Stimulated activated naive CD8-positive, alpha-beta T cell treated with anti-CD3 and anti-CD28 coated beads, Interleukin-15, Interleukin-2, amounts not matched to agents 100 ng/mL and 50 ng/mL, for 24 hours (primary cell): ENCODE measurements at regions not wholly inside any gene's neighbourhood (a gene's known extent, or its start where the extent isn't known, plus 50 kb on each side); places are given as distances from the start of the nearest gene placed in this dataset.

Experiments used
- H3K27ac Mint-ChIP-seq: one replicate; pipeline ENCODE4 v1.8.0; 2021; ENCODE audit warnings: mild to moderate bottlenecking, mixed read lengths
- H3K27me3 Mint-ChIP-seq: one replicate; pipeline ENCODE4 v1.8.0; 2021; ENCODE audit warnings: mixed read lengths
- H3K36me3 Mint-ChIP-seq: one replicate; pipeline ENCODE4 v1.8.0; 2021; ENCODE audit warnings: low read depth, mixed read lengths
- H3K4me1 Mint-ChIP-seq: one replicate; pipeline ENCODE4 v1.8.0; 2021; ENCODE audit warnings: low read depth, mixed read lengths
- H3K4me3 Mint-ChIP-seq: one replicate; pipeline ENCODE4 v1.8.0; 2021; ENCODE audit warnings: mild to moderate bottlenecking, mixed read lengths
- H3K9me3 Mint-ChIP-seq: one replicate; pipeline ENCODE4 v1.8.0; 2021; ENCODE audit warnings: mixed read lengths

DNA sequence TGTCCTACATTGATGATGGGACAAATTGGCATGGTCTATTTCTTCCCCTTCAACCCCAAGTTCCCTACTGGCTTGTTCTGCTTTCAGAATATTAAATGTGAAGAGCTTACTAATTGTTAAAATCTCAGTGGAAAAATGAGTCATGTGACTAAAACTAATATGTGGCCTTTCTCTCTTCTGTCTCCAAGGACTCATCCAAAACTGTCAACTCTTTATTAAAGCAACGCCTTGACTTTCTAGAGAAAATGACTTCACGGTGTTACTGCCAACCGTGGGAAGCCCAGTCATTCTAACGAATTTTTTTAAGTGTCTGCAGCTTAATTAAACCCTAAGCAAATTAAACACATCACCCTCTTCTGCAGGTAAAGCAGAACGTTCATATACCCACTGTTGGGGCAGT, 431.6 kb downstream of the DTWD2 start:
- Mint-ChIP-seq H3K36me3 (no peaks in the 10 kb centered on the region), H3K9me3 (no peaks in the 10 kb centered on the region), H3K27ac (no peak overlapping the region), H3K27me3 (no peaks in the 10 kb centered on the region), H3K4me1 (no peaks in the 10 kb centered on the region), H3K4me3 (no peak overlapping the region)

DNA sequence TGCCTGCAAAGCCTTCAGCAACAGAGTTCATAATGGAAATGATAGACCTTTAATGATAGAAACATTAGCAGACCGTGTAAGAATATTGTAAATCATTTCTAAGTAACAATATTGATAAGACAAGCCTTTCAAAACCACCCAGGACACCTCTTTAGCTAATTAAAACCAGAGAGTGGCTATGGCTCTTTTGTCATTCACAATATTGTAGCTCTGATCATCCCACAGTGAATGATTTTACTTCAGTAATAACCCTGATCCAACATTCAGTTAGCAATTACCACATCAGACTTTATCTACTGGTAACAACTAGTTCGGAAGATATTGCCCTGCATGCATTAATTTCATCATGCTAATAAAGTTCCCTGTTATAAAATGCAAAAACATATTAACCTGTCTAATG, 432.6 kb downstream of the DTWD2 start:
- Mint-ChIP-seq H3K4me1 (no peaks in the 10 kb centered on the region), H3K4me3 (no peak overlapping the region), H3K36me3 (no peaks in the 10 kb centered on the region), H3K27ac (no peak overlapping the region), H3K27me3 (no peaks in the 10 kb centered on the region), H3K9me3 (no peaks in the 10 kb centered on the region)

GRCh38 chr5:118554981-118555380, 433.4 kb downstream of the DTWD2 start:
- Mint-ChIP-seq H3K9me3 (no peaks in the 10 kb centered on the region), H3K4me3 (no peak overlapping the region), H3K4me1 (no peaks in the 10 kb centered on the region)

DNA sequence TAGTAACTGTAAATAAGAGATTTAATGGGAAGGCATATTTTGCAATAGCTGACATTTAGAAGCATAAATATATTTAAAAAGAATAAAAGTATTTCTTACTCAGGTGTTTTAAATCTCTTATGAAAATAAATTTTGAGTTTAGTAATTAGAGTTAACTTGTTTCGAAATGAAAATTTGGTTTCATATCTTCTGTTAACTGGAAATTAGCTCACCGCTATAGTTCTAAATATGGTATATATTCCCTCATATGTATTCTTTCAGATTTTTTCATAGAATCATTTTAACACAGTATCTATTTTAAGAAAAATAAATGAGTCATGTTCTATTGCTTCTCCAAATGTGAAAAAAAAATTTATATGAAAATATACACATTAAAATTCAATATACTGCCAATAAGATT, 434.1 kb downstream of the DTWD2 start:
- H3K4me3 Mint-ChIP-seq = no peak overlapping the region
- H3K27me3 Mint-ChIP-seq = no peaks in the 10 kb centered on the region
- H3K4me1 Mint-ChIP-seq = no peaks in the 10 kb centered on the region
- H3K9me3 Mint-ChIP-seq = no peaks in the 10 kb centered on the region
- no peaks in the 10 kb centered on the region for H3K36me3 Mint-ChIP-seq
- no peak overlapping the region for H3K27ac Mint-ChIP-seq

More at GRCh38 chr5:118554981-118555380, 433.4 kb downstream of the DTWD2 start:
- Mint-ChIP-seq H3K36me3 (no peaks in the 10 kb centered on the region), H3K27ac (no peak overlapping the region), H3K27me3 (no peaks in the 10 kb centered on the region)

DNA sequence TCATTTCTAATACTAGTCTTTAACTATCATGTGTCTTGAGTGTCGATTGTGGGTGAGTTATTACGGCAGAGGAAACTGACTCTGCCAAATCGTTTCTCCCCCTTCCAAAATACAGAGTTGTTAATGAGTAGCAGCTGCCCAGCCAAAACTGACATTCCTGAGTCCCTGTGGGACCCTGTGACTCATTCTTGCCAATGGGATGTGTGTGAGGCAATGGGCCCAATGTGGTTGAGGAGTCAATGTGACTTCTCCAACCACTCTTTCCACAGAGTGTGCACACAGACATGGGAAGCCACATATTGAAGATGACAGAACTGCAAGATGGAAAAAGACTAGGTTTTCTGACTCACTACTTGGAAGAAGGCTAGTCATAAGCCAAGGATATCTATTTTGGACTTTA, 434.7 kb downstream of the DTWD2 start:
- Mint-ChIP-seq H3K27ac (no peak overlapping the region), H3K36me3 (no peaks in the 10 kb centered on the region), H3K4me1 (no peaks in the 10 kb centered on the region), H3K27me3 (no peaks in the 10 kb centered on the region), H3K4me3 (no peak overlapping the region), H3K9me3 (no peaks in the 10 kb centered on the region)

GRCh38 chr5:118552731-118553360, 435.5 kb downstream of the DTWD2 start:
- H3K4me1 Mint-ChIP-seq = no peaks in the 10 kb centered on the region
- H3K9me3 Mint-ChIP-seq = no peaks in the 10 kb centered on the region
- H3K27ac Mint-ChIP-seq = no peak overlapping the region
- no peak overlapping the region for H3K4me3 Mint-ChIP-seq
- H3K36me3 Mint-ChIP-seq = no peaks in the 10 kb centered on the region
- H3K27me3 Mint-ChIP-seq = no peaks in the 10 kb centered on the region

DNA sequence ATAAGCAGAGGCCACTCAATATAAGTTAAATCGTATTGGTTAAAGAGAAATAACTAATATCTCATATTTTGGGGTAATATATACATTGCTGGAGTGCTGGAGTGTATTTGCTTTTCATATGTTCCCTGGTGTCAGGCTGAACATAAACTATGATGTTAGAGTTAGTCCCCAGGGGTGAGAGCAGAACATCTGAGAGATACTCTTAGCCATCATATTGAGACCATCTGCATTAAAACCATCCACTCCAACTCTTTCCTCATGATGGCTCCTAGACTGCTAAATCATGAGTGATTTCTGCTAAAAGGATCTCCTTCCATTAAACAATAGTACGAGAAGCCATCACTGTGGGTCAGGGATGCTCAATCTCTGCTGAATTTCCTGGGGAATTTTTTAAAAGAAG, 436.2 kb downstream of the DTWD2 start:
- Mint-ChIP-seq H3K36me3 (no peaks in the 10 kb centered on the region), H3K4me1 (no peaks in the 10 kb centered on the region), H3K4me3 (no peak overlapping the region), H3K27me3 (no peaks in the 10 kb centered on the region), H3K9me3 (no peaks in the 10 kb centered on the region), H3K27ac (no peak overlapping the region)

GRCh38 chr5:118551716-118552115, 436.6 kb downstream of the DTWD2 start:
- H3K27me3 Mint-ChIP-seq = no peaks in the 10 kb centered on the region
- H3K4me1 Mint-ChIP-seq = no peaks in the 10 kb centered on the region
- no peak overlapping the region for H3K4me3 Mint-ChIP-seq
- no peaks in the 10 kb centered on the region for H3K36me3 Mint-ChIP-seq
- H3K9me3 Mint-ChIP-seq = no peaks in the 10 kb centered on the region
- H3K27ac Mint-ChIP-seq = no peak overlapping the region

GRCh38 chr5:118551031-118551430, 437.3 kb downstream of the DTWD2 start:
- no peak overlapping the region for H3K27ac Mint-ChIP-seq
- H3K4me1 Mint-ChIP-seq = no peaks in the 10 kb centered on the region
- H3K36me3 Mint-ChIP-seq = no peaks in the 10 kb centered on the region
- H3K4me3 Mint-ChIP-seq = no peak overlapping the region
- no peaks in the 10 kb centered on the region for H3K9me3 Mint-ChIP-seq
- H3K27me3 Mint-ChIP-seq = no peaks in the 10 kb centered on the region

DNA sequence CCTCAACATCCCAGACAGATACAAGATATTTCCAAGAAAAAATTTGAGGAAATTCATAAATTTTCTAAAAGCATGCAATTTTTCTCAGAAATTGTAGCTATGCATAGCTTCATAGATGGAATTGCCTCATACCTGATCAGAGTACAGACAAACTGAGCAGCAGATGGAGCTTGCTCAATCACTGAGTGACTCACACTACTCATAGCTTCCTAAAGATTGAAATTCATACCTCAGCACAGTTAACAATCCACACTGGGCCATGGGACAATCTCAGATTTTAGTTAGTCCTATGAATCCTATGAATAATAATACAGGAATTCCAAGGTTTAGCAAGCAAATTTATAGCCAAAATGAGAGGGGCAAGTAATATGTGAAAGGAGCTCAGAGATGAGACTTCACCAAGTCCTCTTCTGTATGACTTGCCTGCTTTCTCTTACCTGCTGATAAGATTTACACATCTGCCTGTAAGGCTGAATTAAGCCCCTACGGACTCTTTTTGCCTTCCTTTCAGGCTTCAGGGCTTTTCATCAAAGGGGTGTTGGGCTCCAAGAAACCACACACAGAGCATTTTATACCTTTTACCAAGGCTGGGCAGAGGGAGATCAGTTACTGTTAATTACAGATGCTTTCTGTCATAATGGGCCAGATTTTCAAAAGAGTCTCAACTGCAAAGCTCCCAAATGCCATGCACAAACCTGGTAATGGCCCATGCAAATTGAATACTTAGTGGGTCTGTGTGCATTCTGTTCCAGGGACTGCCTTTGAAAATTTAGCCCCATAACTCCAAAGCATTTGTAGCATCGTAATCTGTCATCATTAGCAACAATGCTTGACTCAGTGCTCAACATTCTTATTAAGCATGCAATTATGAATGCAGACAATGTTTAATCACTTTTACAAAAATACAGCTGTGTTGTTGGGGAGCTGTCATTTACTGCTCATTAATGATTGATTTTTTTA, 439.3 kb downstream of the DTWD2 start:
- no peaks in the 10 kb centered on the region for H3K4me1 Mint-ChIP-seq
- no peaks in the 10 kb centered on the region for H3K27me3 Mint-ChIP-seq
- H3K4me3 Mint-ChIP-seq = no peak overlapping the region
- H3K9me3 Mint-ChIP-seq = no peaks in the 10 kb centered on the region
- H3K36me3 Mint-ChIP-seq = no peaks in the 10 kb centered on the region
- no peak overlapping the region for H3K27ac Mint-ChIP-seq

DNA sequence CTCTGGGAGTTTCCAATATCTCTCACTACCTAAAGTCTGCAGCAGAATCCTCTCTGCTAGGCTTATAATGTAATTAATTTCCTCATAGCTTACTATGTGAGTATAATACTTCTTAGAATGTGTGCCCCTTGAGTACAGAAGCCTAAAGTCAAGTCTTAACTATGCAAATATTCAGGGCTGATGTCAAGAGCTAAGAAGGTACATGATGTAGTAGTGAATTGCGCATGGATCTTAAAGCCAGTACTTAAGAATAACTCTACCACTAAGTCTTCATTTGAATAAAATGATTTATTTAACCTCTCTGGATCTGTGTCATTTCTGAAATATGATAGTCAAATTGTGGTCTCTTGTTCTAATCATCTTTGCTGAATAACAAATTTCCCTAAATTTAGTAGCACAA, 442.9 kb downstream of the DTWD2 start:
- Mint-ChIP-seq H3K27ac (no peak overlapping the region), H3K27me3 (no peaks in the 10 kb centered on the region), H3K4me3 (no peak overlapping the region), H3K36me3 (no peaks in the 10 kb centered on the region), H3K9me3 (no peaks in the 10 kb centered on the region), H3K4me1 (no peaks in the 10 kb centered on the region)

DNA sequence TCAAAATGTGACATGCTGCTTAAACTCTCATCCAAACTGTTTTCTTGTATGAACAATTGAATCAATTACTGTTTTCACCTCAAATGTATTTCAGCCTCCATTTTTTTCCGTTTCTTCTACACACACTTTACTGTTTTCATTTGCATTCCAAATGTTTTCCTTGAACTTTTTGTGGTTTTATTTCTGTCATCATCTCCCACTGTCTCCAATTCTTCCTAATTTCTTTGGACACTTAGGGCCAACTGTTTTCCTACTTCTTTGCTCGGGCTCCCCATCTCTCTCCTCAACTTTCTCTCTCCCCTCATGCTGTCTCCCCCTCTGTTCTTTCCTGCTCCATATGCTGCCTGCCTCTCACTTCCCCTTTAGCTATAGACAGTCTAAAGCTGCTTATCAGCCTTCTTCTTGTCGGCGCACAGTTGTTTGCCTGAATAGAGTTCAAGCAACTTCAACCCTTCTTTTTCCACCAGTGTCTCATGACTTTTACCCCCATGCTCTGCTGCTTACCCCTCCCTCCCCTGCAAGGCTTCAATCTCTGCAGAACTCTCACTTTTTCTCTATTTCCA, 443.4 kb downstream of the DTWD2 start:
- Mint-ChIP-seq H3K4me1 (no peaks in the 10 kb centered on the region), H3K4me3 (no peak overlapping the region), H3K27me3 (no peaks in the 10 kb centered on the region), H3K9me3 (no peaks in the 10 kb centered on the region), H3K36me3 (no peaks in the 10 kb centered on the region), H3K27ac (no peak overlapping the region)

GRCh38 chr5:118533923-118534322, 454.4 kb downstream of the DTWD2 start:
- no peak overlapping the region for H3K27ac Mint-ChIP-seq
- H3K4me1 Mint-ChIP-seq = no peaks in the 10 kb centered on the region
- H3K9me3 Mint-ChIP-seq = no peaks in the 10 kb centered on the region
- peaks cover 3% of the 10 kb centered on the region for H3K27me3 Mint-ChIP-seq
- no peak overlapping the region for H3K4me3 Mint-ChIP-seq
- H3K36me3 Mint-ChIP-seq = no peaks in the 10 kb centered on the region

DNA sequence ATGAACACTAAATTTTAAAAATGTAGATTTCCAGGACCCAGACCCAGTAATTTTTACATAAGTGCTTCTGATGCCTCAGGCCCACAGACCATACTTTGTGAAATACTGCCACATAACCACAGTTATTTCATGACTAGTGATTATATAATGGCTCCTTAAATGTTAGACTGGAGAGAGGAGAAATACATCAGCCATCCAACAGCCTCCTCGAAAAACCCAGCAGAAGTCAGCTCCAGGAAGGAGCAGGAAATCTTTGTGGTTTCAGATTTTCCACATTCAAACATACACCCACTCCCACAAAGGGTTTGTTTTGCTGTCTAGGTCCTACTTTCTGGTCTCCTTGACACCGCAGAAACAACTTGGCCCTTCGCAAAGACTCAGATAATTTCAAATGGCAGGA, 455.2 kb downstream of the DTWD2 start:
- no peak overlapping the region for H3K4me3 Mint-ChIP-seq
- peaks cover 3% of the 10 kb centered on the region for H3K27me3 Mint-ChIP-seq
- H3K36me3 Mint-ChIP-seq = no peaks in the 10 kb centered on the region
- no peak overlapping the region for H3K27ac Mint-ChIP-seq
- H3K9me3 Mint-ChIP-seq = no peaks in the 10 kb centered on the region
- no peaks in the 10 kb centered on the region for H3K4me1 Mint-ChIP-seq

- H3K27me3 Mint-ChIP-seq = peaks cover 2% of the 10 kb centered on the region
- H3K4me3 Mint-ChIP-seq = no peak overlapping the region
- no peak overlapping the region for H3K27ac Mint-ChIP-seq
- no peaks in the 10 kb centered on the region for H3K9me3 Mint-ChIP-seq
- H3K36me3 Mint-ChIP-seq = no peaks in the 10 kb centered on the region
- no peaks in the 10 kb centered on the region for H3K4me1 Mint-ChIP-seq
These were observed 457.1 kb downstream of the DTWD2 start for GRCh38 chr5:118531276-118531675.
